GM21515 (cell line): ENCODE measurements at regions not wholly inside any gene's neighbourhood (a gene's known extent, or its start where the extent isn't known, plus 50 kb on each side); places are given as distances from the start of the nearest gene placed in this dataset.
"Not testable (repeated sequence)": the region's sequence is repeated elsewhere in the genome, so short reads cannot be mapped to it uniquely, and the experiment has no call there.

Experiments used
- ATAC-seq: cut with Tn5 transposase; IDR thresholded peaks from one replicate; pipeline ENCODE4 v1.9.1; 2021; ENCODE audit not compliant: unreplicated experiment

DNA sequence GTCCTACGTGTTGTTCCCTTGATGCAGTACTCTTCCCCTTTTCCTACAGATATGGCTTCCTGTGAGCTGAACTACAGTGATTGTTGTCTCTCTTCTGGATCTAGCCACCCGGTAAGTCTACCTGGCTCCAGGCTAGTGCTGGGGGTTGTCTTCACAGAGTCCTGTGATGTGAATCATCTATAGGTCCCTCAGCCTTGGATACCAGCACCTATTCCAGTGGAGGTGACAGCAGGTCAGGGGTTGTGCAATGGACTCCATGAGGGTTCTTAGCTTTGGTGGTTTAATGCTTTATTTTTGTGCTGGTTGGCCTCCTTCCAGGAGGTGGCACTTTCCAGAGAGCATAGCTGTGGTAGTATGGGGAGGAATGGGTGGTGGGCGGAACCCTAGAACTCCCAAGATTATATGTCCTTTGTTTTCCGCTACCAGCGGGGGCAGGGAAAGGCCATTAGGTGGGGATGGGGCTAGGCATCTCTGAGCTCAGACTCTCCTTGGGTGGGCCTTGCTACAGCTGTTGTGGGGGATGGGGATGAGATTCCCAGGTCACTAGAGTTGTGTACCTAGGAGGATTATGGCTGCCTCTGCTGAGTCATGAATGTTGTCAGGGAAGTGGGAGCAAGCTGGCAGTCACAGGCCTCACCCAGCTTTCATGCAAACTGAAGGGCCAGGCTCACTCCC lies 121.4 kb upstream of the ANKRD50 start:
- ATAC-seq: no peak

DNA sequence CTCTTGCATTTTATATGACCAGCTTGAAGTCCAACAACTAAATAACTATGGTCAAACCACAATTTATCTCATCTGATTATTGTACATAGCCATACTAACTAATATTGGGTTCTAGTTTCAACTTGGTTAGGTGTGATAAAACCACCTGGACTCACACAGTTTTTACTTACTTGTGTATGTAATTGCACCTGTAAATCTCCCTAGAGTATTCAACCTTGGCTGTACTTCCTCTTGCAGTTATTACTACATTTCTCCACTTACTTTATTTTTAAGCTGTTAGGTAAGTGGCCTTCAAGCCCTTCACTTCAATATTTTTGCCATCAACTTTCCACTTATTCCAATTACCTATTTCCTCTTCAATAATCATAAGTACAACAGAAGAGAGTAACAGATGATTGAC lies 115.8 kb upstream of the ANKRD50 start:
- no peak for ATAC-seq

DNA sequence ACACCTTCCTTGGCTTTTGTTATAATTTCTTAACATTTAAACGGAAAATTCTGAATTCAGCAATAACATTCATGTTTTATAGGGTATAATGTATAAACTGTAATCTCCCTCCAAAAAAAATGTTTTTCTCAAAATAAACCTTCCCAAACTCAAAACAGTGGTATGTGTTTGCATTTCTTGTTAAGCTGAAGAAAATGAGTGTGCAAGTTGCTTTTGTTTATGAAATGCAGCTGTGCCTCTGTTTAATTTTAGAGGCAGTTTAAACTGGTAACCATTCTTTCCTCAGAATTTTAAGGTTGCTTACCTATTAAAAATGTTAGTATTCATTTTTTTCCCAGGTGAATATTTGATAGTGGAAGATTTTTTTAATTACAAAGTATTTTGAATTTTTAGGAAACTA lies 105.0 kb upstream of the ANKRD50 start:
- ATAC-seq: no peak

DNA sequence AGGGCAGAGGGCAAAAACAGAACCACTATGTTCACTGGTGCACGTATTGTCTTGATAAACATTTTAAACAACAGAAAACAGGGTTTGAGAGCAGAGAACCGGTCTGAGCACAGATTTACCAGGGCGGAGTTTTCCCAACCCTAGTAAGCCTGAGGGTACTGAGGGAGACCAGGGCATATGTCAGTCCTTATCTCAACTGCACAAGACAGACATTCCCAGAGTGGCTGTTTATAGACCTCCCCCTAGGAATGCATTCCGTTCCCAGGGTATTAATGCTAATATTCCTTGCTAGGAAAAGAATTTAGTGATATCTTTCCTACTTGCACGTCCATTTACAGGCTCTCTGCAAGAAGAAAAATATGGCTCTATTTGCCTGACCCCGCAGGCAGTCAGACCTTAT lies 99.7 kb upstream of the ANKRD50 start:
- not testable (repeated sequence) for ATAC-seq

DNA sequence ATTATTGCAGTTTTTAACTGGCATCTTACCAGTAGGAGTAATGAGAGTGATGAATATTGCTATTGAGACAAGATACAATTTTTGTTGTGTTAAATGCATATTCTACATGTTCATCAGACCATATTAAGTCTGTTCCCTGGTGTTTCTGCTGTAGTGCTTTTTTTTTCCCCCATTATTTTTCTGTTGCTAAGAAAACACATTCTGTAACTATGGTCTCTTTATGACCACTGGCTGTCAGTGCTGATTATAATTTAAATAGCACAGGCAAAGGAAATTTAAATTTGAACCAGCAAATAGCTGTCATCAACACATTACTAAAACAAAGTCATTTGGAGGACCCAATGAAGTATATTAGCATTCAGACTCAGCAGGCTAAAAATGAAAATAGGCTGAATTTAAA lies 98.3 kb upstream of the ANKRD50 start:
- no peak for ATAC-seq

DNA sequence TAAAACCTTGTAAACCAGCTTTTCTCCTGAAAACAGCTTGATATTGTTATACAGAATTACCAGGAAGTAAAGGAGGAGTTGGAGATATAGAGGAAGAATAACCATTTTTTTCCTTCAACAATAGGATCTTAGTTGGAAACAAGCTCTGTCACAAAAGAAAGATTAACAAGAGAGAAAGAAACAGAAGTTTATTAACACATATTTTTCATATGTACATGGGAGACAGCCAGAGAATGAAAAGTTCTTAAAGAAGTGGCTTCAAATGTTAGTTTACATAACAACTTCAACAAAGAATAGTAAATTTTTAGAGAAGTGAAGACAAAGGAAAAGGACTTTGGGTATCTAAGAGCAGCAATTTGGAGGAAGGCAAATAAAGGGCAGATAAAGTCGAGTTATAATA lies 94.9 kb upstream of the ANKRD50 start:
- ATAC-seq: no peak

DNA sequence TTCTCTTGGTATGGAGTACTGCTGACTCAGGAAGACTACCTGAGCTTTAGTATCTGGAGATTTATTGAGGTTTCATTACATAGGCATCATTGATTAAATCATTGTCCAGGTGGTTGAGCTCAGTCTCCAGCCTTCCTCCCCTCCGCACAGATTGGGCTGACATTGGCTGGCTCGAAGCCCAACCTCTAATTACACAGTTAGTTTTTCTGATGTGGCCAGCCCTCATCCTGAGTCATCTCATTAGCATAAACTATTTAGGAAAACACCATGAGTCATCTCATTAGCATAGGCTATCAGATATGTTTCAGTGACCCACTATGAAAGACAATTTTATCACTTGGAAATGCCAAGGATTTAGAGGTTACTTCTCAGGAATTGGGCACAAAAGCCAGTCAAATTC lies 93.9 kb upstream of the ANKRD50 start:
- ATAC-seq: no peak

DNA sequence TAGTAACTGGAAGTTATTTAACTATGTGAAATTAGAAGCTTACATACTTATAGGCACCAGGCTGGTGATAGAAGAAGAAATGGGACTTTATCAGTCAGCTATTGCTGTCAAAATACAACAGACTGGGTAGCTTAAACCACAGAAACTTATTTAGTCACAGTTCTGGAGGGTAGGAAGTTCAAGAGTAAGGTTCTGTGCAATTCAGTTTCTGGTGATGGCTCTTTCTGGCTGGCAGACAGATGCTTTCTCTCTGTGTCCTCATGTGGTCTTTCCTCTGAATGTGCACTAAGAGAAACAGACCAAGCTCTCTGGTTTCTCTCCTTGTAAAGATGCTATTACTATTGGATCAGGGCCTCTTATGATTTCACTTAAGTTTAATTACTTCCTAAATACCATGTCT lies 92.1 kb upstream of the ANKRD50 start:
- peak; percentile 56 for ATAC-seq

DNA sequence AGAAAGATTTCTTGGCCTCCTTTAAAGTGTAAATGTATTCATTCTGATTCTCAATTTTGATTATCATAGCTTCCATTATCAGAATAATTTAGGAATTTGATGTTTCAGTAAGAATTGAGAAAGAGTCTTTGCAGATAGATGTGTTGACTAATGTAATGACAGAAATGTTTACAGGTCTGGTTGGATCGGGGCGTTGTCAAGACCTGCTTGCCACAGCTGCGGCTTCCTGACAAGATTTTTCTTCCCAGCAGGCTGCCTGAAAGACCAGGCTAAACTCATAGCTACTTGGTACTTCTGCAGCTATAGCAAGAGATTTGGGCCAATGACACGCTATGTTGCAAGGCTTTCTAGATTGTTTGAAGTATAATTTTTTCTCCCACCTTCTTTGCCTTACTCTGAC lies 91.5 kb upstream of the ANKRD50 start:
- ATAC-seq: no peak

DNA sequence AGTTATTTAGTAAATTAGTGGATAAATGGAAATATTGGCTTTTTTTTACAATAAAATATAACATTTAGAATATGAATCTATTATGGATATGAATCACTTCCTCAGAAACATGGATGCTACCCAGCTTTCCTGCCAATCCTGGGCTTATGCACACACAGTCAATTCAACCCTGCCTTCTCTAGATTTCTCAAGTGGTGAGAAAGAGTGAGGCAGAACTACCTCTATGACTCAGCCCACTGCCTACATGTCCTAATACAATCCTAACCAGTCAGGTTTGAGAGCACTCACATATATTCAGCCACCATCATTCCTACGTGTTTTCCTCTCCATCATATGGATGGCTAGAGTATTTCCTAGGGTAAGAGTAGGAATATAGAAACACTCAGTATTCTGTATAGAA lies 91.1 kb upstream of the ANKRD50 start:
- no peak for ATAC-seq

DNA sequence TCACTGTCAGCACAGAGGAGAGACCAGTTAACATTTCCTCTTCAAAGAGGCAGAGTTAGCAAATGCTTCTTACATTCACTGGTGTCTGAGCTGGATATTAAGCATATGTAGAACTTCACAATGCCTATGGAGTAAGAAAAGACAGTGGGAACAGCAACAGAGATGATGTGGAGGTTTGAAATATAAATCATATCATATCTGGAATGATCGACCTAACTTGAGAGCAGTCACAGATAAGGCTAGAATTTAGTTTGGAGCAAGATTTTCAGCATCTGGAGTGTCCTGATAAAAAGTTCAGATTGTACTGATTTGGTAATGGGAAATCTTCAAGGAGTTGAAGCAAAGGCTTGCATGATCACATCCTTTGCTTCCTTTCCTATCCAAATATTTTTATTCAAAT lies 90.5 kb upstream of the ANKRD50 start:
- no peak for ATAC-seq

DNA sequence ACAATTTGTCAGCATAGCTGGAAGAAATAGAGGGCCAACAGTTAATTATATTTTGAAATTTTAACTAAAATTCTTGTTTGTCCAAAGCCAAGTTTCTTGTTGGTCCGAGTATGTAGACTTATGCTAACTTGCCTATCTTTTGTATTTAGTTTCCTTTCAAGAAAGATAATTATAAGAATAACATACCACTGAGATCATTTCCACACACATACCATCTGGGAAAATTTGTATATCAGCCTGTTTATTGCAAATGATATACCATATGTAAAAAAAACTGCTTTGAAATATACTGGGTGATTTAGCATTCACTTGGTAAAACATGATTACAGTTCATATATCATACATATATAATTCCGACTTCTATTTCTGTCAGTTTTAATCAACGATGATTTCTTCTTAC lies 84.7 kb upstream of the ANKRD50 start:
- no peak for ATAC-seq

DNA sequence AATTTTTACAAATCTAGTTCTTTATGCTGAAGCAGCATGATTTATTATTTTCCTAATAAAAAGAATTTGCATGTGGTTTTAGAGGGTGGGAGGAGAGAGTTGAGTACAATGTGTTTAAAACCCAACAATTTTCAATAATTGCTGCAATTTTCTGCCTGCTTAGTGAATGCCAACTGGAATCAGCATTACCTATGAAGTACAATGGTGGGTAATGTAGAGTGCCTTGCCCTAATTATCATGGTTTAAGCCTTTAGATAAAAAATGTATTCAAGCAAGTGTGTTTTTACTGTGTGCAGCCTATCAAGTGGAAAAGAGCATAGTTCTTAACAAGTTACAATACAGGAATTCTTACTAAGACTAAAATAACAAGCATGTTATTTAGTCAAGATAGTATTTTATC lies 77.9 kb upstream of the ANKRD50 start:
- no peak for ATAC-seq

DNA sequence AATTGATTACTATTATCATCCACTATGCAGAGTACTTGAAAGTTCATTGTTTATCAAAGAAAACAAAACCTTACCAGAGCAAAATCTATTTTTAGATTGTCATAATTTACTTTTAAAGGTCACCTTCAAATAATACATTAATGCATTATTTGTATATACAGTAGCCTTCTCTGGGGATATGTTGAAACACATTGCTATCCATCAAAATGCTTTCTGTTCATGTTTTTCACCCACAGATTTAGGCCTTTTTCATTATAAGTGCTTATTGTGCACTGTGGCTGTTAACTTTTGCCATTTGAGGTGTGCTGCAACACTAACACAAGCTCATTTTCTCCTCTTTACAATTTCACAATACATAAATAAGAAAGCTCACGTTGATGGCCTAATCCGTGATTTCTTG lies 74.1 kb upstream of the ANKRD50 start:
- no peak for ATAC-seq

DNA sequence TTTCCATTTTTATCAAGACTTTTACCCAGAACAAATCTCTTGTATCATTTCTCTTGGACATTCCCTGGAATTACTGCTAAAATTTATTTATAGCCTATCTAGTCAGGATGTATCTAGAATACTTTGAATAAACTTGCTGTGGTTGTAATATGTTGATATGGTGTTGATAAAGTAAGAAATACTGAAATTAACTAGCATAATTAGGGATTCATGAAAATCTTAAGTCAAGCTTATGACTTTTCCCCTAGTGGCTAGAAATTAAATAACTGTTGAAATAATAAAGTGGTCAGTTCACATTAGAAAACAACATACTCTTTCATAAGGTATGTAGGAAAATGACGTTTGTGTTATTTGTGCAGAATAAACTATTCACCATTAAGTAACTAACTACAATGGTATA lies 73.1 kb upstream of the ANKRD50 start:
- ATAC-seq: no peak

DNA sequence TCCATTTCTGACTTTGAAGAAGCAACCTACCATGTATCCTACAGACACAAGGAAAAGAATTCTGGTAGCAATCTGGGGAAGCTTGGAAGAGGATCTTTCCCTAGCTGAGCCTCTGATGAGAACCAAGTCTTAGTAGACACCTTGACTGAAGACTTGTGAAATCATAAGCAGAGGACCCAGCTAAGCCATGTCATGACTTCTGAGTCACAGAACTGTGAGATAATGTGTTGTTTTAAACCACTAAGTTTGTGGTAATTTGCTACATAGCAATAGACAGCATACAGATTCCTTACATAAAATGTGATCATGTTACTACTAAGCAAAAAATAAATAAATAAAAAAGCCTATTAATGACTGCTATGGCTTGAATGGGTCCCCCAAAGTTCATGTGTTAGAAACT lies 71.3 kb upstream of the ANKRD50 start:
- no peak for ATAC-seq

DNA sequence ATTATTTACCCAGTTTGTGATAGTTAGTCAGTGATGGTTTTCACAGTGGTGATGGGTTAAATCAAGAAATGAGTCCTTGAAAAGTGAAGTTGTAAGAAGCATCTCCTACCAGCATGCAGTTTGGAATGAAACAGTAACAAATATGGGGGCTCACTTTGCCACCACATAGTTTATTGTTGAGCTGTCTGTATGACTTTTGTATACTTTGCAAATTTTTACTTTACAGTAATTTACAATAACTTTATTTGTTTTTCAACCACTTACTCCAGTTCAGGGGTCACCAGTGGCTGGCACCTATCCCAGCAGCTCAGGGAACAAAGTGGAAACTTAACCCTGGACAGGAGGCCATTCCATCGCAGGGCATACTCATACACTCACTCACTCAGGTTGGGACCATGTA lies 64.5 kb upstream of the ANKRD50 start:
- no peak for ATAC-seq

DNA sequence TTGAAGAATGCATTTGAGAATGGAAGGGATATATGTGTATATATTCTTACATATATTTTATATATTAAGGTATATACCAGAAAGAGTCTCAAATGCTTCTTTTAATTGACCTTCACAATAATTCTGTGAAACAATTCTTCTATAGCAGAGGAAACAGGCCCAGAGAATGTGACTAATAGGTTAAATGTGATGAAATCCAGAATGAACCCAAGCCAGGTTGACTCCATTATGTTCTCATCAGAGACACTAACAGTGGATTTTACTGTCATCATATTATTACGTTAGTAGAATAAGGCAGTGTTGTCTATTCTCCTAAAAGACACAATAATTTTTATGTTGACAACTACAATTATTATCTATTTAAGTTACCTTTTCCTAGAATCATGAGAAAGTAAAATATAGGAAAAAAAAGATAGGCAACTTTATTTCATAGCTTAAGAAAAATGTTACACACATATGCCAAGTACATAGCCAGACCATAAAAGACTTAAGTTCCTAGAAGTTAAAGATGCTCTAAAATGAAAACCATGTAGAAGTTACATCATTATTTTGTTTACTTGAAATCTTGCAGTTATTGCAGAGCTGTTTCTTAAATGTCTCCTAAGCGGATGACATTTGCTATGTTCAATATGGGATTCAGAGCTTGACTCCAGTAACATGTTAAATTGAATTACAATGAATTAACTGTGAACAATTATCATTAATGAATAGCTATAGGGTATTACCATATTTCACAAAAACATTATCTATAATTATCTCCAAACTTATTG lies 56.2 kb upstream of the ANKRD50 start:
- no peak for ATAC-seq

DNA sequence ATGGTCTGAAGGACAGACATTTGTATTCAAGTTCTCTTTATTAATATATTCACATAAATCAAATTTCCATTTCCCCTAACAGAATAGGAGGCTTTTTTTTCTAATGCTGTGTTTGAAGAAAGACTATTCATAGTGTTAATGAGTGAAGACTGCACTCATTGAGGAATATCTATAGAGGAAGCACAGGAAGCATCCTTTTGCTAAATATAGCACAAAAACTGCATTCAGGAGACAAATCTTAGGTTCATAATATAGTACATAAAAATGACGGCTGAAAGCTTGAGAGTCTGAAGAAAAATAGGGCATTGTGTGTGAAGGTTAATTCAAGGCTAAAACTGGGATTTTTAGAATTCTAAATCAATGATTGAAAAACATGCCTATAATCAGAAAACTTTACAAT lies 50.4 kb upstream of the ANKRD50 start:
- ATAC-seq: no peak
